ENCODE measurements at regions not wholly inside any gene's neighbourhood (a gene's known extent, or its start where the extent isn't known, plus 50 kb on each side); places are given as distances from the start of the nearest gene placed in this dataset.

DNA sequence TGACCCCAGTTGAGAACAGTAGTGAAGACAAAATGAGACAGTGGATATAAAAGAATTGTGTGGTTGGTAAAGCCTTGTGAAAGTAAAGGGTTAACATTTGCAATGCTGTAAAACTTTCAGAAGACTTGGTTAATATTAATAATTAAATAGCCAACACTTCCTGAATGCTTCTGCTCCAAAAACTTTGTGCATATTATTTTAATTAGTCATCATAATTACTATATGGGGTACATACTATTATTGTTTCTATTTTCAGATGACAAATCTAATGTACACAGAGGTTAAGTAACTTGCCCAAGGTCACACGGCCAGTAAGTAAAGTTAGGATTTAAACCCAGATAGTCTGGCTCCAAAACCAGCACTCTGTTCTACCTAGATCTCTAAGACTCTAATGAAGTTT is 291.3 kb downstream of the OGFRL1 start:
- DNase-seq (ENCODE audit: low read depth, low spot score) = no peak
- TF ChIP-seq CTCF (conservative IDR thresholded peaks at IDR 0.05) = no peak
- Mint-ChIP-seq H3K36me3 (ENCODE audit: low read depth) (no peaks in the 10 kb centered on the region), H3K4me1 (no peaks in the 10 kb centered on the region), H3K27ac (ENCODE audit: unreplicated experiment) (no peak overlapping the region), H3K27me3 (ENCODE audit: low read depth) (no peaks in the 10 kb centered on the region), H3K4me3 (no peak overlapping the region), H3K9me3 (no peaks in the 10 kb centered on the region)

DNA sequence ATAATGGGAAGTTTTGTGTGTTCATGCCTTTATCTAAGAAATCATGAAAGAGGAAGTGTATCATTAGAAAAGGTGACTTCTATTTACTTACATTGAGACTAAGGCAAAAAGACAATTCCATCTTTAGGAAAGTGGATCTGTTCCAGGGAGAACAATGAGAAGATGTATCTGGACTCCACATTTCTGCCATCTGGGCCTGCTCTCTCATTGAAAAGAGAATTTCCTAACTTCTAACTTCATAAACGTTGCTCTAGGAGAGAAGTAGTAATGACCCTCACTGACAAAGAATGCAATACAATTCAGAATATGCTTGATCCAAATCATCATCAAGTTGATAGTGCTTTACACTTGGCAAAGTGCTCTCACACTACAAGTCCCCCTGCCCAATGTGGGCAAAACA is 294.2 kb downstream of the OGFRL1 start:
- no peaks in the 10 kb centered on the region for H3K27me3 Mint-ChIP-seq (ENCODE audit: low read depth)
- no peak for TF ChIP-seq CTCF (conservative IDR thresholded peaks at IDR 0.05)
- no peaks in the 10 kb centered on the region for H3K36me3 Mint-ChIP-seq (ENCODE audit: low read depth)
- H3K27ac Mint-ChIP-seq (ENCODE audit: unreplicated experiment) = no peak overlapping the region
- H3K4me1 Mint-ChIP-seq = no peaks in the 10 kb centered on the region
- DNase-seq (ENCODE audit: low read depth, low spot score) = no peak
- H3K9me3 Mint-ChIP-seq = no peaks in the 10 kb centered on the region
- H3K4me3 Mint-ChIP-seq = no peak overlapping the region

DNA sequence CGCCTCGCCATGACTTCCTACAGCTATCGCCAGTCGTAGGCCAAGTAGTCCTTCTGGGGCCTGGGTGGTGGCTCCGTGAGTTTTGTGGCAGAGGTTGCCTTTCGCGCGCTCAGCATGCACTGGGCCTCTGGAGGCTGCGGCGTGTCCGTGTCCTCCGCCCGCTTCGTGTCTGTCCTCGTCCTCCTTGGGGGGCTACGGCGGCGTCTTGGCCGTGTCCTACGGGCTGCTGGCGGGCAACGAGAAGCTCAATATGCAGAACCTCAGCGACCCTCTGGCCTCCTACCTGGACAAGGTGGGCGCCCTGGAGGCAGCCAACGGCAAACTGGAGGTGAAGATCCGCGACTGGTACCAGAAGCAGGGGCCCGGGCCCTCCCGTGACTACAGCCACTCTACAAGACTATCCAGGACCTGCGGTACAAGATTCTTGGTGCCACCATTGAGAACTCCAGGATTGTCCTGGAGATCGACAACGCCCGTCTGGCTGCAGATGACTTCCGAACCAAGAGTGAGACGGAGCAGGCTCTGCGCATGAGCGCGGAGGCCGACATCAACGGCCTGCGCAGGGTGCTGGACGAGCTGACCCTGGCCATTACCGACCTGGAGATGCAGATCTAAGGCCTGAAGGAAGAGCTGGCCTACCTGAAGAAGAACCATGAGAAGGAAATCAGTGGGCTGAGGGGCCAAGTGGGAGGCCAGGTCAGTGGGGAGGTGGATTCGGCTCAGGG is 296.3 kb downstream of the OGFRL1 start:
- no peaks in the 10 kb centered on the region for H3K4me1 Mint-ChIP-seq
- no peak overlapping the region for H3K27ac Mint-ChIP-seq (ENCODE audit: unreplicated experiment)
- no peak overlapping the region for H3K4me3 Mint-ChIP-seq
- no peak for DNase-seq (ENCODE audit: low read depth, low spot score)
- H3K9me3 Mint-ChIP-seq = no peaks in the 10 kb centered on the region
- H3K36me3 Mint-ChIP-seq (ENCODE audit: low read depth) = no peaks in the 10 kb centered on the region
- H3K27me3 Mint-ChIP-seq (ENCODE audit: low read depth) = no peaks in the 10 kb centered on the region
- TF ChIP-seq CTCF (conservative IDR thresholded peaks at IDR 0.05) = no peak

- Mint-ChIP-seq H3K36me3 (ENCODE audit: low read depth) (no peaks in the 10 kb centered on the region), H3K4me3 (no peak overlapping the region), H3K27me3 (ENCODE audit: low read depth) (no peaks in the 10 kb centered on the region), H3K27ac (ENCODE audit: unreplicated experiment) (no peak overlapping the region), H3K4me1 (no peaks in the 10 kb centered on the region), H3K9me3 (no peaks in the 10 kb centered on the region)
- no peak for TF ChIP-seq CTCF (conservative IDR thresholded peaks at IDR 0.05)
- no peak for DNase-seq (ENCODE audit: low read depth, low spot score)
These were observed 296.9 kb downstream of the OGFRL1 start for GRCh38 chr6:71585472-71585871.

GRCh38 chr6:71588490-71588889 is 297.9 kb upstream of the RIMS1 start:
- H3K4me3 Mint-ChIP-seq = no peak overlapping the region
- no peaks in the 10 kb centered on the region for H3K36me3 Mint-ChIP-seq (ENCODE audit: low read depth)
- no peaks in the 10 kb centered on the region for H3K27me3 Mint-ChIP-seq (ENCODE audit: low read depth)
- H3K4me1 Mint-ChIP-seq = no peaks in the 10 kb centered on the region
- TF ChIP-seq CTCF (conservative IDR thresholded peaks at IDR 0.05) = no peak
- H3K9me3 Mint-ChIP-seq = no peaks in the 10 kb centered on the region
- DNase-seq (ENCODE audit: low read depth, low spot score) = no peak
- H3K27ac Mint-ChIP-seq (ENCODE audit: unreplicated experiment) = no peak overlapping the region

Measured in neural crest cell (in vitro differentiated cells).